ENCODE measurements at regions not wholly inside any gene's neighbourhood (a gene's known extent, or its start where the extent isn't known, plus 50 kb on each side); places are given as distances from the start of the nearest gene placed in this dataset.

DNA sequence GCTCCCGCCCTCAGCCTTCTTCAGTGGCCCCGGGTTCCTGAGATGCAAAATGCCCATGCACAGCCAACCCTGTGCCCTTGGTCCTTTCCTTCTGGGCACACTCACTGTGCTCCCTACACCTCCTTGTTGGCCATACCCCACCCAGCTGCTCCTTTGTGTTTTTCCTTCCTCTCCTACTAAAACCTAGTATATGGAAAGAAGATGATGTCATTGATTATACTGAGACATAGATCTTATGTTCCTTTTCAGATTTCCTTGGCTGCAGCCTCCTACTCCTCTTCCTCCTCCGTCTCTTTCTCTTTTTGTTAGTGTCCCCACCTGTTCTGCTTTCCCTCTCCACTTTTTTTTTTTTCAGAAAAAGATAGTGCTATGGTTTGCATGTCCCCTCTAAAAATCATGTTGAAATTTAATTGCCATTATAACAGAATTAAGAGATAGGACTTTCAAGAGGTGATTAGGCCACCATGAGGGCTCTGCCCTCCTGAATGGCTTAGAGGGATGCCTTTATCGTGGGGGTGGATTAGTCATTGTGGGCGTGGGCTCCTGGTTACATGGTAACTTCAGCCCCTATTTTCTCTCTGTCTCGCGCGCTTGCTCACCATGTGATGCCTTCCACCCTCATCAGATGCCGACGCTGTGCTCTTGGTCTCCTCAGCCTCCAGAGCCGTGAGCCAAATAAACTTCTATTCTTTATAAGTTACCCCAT is 254.9 kb upstream of the GATB start:
- no peak for DNase-seq
- H3K27ac ChIP-seq: no peak overlapping the region
- no peak overlapping the region for H3K4me3 ChIP-seq
- no peaks in the 10 kb centered on the region for H3K27me3 ChIP-seq
- no peaks in the 10 kb centered on the region for H3K9me3 ChIP-seq
- no peaks in the 10 kb centered on the region for H3K4me1 ChIP-seq
- intact Hi-C loops (cut with DNase I; ENCODE audit: low total_unique reads): no loop called here
- H3K36me3 ChIP-seq: no peaks in the 10 kb centered on the region
- no peak for TF ChIP-seq POLR2A (IDR thresholded peaks at IDR 0.05)
- TF ChIP-seq, protein P1, sequence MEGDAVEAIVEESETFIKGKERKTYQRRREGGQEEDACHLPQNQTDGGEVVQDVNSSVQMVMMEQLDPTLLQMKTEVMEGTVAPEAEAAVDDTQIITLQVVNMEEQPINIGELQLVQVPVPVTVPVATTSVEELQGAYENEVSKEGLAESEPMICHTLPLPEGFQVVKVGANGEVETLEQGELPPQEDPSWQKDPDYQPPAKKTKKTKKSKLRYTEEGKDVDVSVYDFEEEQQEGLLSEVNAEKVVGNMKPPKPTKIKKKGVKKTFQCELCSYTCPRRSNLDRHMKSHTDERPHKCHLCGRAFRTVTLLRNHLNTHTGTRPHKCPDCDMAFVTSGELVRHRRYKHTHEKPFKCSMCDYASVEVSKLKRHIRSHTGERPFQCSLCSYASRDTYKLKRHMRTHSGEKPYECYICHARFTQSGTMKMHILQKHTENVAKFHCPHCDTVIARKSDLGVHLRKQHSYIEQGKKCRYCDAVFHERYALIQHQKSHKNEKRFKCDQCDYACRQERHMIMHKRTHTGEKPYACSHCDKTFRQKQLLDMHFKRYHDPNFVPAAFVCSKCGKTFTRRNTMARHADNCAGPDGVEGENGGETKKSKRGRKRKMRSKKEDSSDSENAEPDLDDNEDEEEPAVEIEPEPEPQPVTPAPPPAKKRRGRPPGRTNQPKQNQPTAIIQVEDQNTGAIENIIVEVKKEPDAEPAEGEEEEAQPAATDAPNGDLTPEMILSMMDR (IDR thresholded peaks at IDR 0.05): no peak

DNA sequence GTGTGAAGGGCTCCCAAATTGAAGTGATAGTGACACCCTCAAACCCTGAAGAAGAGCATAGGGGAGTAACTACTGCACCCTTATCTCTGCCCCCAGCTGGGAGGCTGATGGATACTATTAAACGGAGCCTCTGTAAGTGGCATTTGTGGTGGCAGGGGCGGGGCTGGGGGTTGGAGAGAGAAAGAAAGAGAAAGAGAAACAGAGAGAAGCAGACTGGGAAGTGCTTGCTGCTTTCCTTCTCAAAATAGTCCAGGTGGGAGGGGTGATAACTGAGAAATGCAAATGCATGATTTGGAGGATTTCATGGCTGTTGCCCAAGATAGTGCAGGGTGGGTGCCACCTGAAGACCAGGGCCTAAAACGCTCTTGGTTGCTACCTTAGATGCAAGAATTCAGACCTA is 253.5 kb upstream of the GATB start:
- Histone ChIP-seq H3K4me1 (no peaks in the 10 kb centered on the region), H3K27ac (no peak overlapping the region), H3K9me3 (no peaks in the 10 kb centered on the region), H3K27me3 (no peaks in the 10 kb centered on the region), H3K36me3 (no peaks in the 10 kb centered on the region), H3K4me3 (no peak overlapping the region)
- TF ChIP-seq POLR2A (IDR thresholded peaks at IDR 0.05): no peak
- TF ChIP-seq, protein P1 (IDR thresholded peaks at IDR 0.05): no peak
- no peak for DNase-seq
- intact Hi-C loops (cut with DNase I; ENCODE audit: low total_unique reads): no loop called here

DNA sequence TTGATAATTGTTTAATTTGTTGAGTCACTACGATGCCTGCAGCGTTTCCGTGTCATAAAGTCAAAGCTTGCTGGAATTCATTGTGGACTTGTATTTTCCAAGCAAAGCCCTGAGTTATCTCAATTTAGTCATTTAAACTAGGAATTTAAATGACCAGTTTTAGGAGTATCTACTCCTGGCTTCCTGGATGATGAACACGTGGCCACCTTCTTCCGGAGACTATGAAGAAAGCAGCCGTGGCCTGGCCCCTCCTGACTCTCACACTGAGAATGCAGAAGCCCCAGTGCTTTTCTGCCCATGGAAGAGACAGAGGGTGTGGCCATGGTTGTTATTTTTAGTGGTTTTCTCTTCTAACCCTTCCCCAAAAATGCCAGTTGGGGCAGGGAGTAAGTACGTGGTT is 250.7 kb upstream of the GATB start:
- Histone ChIP-seq H3K36me3 (no peaks in the 10 kb centered on the region), H3K9me3 (no peaks in the 10 kb centered on the region), H3K4me1 (no peaks in the 10 kb centered on the region), H3K27ac (no peak overlapping the region), H3K27me3 (no peaks in the 10 kb centered on the region), H3K4me3 (no peak overlapping the region)
- intact Hi-C loops (cut with DNase I; ENCODE audit: low total_unique reads): no loop called here
- no peak for TF ChIP-seq POLR2A (IDR thresholded peaks at IDR 0.05)
- TF ChIP-seq, protein P1 (IDR thresholded peaks at IDR 0.05): no peak
- no peak for DNase-seq

DNA sequence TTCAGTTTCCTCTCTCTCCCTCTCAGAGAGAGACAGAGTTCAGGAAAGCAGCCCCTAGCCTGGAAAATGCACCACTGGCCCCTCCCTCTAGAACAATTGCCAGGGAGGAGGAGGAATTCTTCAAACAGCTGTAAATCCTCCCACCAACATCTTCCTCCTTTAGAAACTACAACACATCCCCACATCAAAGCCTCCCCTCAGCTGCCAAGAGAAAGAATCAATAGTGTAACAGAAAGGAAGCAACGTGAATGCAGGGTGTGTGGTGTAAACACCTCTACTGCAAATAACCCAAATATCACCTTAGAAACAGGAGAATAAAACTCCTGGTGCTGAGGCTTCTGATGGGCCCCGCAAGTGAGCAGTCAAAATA is 249.9 kb upstream of the GATB start:
- Histone ChIP-seq H3K27ac (no peak overlapping the region), H3K9me3 (no peaks in the 10 kb centered on the region), H3K27me3 (no peaks in the 10 kb centered on the region), H3K4me3 (no peak overlapping the region), H3K4me1 (no peaks in the 10 kb centered on the region), H3K36me3 (no peaks in the 10 kb centered on the region)
- no peak for DNase-seq
- TF ChIP-seq, protein P1 (IDR thresholded peaks at IDR 0.05): no peak
- TF ChIP-seq POLR2A (IDR thresholded peaks at IDR 0.05): no peak
- intact Hi-C loops (cut with DNase I; ENCODE audit: low total_unique reads): no loop called here

DNA sequence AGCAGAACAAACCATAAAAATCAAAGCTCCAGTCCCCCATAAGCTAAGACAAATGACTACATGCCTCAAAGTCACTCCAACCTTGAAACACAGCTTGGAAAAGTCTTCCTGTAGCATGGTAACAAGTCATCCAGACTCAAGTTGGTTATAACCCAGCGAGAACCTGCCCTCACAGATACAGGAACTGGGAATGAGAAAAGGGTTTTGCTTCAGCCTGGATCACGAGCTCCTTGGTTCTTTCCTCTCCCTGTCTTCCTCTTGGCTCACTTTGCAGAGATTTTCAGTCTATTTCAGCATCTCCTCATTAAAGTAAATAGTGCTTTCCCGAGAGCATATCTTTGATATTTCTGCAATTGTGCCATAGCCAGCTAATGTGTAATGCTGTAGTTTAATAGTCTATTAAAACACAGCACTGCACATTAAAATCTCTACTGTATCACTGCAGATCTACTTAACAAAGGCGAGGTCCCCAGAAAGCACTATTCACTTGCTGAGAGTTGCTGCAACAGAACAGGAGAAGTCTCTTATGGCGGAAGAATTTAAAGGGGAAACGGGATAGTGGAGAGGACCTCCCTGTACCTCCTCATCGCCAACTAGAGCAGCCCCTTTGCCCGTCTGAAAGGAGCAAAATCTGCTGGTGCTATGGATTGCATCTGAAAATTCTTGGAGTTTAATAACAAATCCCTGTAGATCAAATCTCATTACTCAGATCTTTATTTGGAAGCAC is 249.3 kb upstream of the GATB start:
- no peak overlapping the region for H3K27ac ChIP-seq
- H3K9me3 ChIP-seq: no peaks in the 10 kb centered on the region
- no peak for DNase-seq
- H3K27me3 ChIP-seq: no peaks in the 10 kb centered on the region
- no peaks in the 10 kb centered on the region for H3K4me1 ChIP-seq
- no peak overlapping the region for H3K4me3 ChIP-seq
- TF ChIP-seq, protein P1 (IDR thresholded peaks at IDR 0.05): no peak
- TF ChIP-seq POLR2A (IDR thresholded peaks at IDR 0.05): no peak
- intact Hi-C loops (cut with DNase I; ENCODE audit: low total_unique reads): no loop called here
- no peaks in the 10 kb centered on the region for H3K36me3 ChIP-seq
